NAMALWA (cell line): ENCODE measurements at regions not wholly inside any gene's neighbourhood (a gene's known extent, or its start where the extent isn't known, plus 50 kb on each side); places are given as distances from the start of the nearest gene placed in this dataset.

ENCODE experiments used
- DNase-seq: peaks from one replicate; pipeline ENCODE4 v3.0.0-alpha.2; 2015; ENCODE audit warnings: low spot score

DNA sequence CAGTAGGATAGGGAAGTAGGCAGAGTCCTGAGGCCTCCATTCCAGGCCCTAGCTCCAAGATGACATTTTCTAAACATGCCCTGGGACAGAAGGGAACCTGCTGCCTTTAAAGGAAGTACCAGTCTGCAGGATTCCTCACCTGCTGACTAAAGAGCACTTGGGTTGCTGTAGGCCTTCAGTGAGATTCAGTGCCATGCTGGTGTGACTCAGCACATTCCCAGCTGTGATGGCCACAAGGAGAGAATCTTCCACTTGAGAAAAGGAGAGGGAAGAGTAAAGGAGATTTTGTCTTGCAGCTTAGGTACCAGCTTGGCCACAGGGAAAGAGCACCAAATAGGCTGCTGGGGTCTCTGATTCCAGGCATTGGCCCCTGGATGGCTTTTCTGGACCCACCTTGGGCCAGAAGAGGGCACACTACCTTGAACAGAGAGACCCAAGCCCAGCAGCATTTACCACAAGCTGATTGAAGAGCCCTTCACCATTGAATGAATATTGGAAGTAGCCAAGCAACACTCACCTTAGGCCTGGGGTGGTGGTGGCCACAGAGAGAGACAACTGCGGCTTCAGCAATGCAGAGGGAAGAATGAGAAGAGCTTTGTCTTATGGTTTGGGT is 498.3 kb downstream of the KCNH5 start:
- DNase-seq: no peak

DNA sequence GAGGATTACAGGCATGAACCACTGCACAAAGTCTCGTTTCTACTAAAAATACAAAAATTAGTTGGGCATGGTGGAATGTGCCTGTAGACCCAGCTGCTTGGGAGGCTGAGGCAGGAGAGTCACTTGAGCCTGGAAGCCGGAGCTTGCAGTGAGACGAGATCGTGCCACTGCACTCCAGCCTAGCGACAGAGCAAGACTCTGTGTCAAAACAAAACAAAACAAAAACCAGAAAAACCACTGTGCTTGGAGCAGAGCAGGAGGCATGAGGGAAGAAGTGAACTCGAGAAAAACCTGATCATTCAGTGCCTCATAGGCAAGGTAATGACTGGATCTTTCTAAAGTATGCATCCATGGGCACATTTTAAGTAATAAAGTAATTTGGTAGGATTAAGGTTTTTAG is 487.8 kb downstream of the KCNH5 start:
- no peak for DNase-seq

DNA sequence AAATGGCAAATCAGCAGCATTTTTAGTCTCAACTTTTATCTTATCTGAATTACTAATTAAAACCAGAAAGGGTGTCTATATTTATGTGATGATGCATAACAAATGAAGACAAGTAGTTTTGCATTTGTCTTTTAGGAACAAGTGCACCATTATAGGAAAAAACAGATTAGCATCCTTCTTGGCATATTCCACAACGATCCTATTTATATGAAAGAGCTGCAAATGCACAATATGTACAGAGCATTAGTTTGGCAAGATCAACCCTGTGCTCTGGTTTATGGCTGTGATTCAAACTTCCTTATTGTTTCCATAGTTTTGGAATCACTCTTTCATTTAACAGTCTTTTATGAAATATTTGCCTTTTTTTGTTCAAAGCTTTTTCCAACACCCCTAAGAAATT is 486.8 kb downstream of the KCNH5 start:
- no peak for DNase-seq

- no peak for DNase-seq
These were observed 460.0 kb downstream of the KCNH5 start for GRCh38 chr14:62585247-62585646.

DNA sequence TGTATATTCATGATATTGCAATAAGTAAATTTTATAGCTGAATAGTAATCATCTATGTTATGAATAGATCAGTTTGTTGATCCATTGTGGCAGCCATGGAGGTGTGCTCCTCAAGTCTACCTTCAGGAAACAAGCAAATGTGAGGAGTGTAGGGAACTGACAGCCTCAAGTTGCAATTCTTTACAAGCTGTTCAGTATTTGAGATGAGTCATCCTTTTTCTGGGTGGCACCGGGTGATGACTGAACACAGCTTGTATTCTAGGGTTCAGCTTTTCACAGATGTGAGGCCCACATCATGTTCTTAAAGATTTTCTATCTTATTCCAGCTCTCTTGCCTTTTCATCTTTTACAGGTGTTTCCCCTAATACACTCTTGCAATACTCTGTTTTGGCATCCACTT is 452.4 kb downstream of the KCNH5 start:
- no peak for DNase-seq

- DNase-seq: no peak
These were observed 448.1 kb downstream of the KCNH5 start for GRCh38 chr14:62597143-62597542.

DNA sequence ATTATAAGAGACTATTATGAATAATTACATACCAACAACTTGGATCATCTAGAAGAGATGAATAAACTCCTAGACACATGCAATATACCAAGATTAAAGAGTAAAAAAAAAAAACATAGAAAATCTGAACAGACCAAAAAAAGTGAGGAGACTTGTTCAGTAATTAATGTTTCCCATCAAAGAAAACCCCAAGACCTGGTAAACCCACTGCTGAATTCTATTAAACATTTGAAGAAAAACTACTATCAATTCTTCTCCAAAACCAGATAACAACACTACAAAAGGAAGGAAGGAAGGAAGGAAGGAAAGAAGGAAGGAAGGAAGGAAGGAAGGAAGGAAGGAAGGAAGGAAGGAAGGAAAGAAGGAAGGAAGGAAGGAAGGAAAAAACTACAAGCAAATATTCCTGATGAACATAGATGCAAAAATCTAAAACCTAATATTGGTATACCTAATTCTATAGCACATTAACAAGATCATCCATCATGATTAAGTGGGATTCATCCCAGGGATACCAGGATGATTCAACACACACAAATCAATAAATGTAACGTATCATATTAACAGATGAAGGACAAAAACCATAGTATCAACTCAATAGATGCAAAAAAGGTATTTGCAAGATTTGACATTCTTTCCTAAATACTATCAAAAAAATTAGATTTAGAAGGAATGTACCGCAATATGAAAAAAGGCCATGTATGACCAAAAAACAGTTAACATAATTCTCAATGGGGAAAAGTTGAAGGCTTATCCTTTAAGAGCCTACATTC is 445.5 kb downstream of the KCNH5 start:
- no peak for DNase-seq

GRCh38 chr14:62602712-62603111 is 442.5 kb downstream of the KCNH5 start:
- DNase-seq: no peak

- DNase-seq: no peak
These were observed 440.7 kb downstream of the KCNH5 start for GRCh38 chr14:62604524-62604923.

- DNase-seq: no peak
These were observed 431.1 kb downstream of the KCNH5 start for GRCh38 chr14:62614122-62614521.

- DNase-seq: no peak
These were observed 428.6 kb downstream of the KCNH5 start for GRCh38 chr14:62616668-62617067.

GRCh38 chr14:62626416-62626815 is 418.8 kb downstream of the KCNH5 start:
- no peak for DNase-seq

- no peak for DNase-seq
These were observed 416.0 kb downstream of the KCNH5 start for GRCh38 chr14:62629176-62629725.

DNA sequence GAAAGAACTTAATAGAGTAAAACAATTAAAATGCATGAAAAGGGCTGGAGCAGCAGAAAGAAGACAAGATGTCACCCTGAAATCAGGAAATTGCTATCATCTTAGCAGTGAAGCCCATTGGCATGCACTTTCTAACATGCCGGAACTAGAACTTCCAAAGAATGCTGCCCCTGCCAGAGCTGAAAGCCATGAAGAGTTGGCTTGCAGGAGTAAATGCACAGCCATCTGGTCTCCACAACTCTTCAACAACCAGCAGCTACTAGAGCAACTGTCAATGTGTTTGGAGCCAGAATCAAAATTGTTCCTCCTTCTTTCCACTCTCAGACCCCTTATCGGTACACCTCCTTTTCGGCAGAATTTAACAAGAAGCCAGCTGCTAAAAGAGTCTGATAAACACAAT is 414.1 kb downstream of the KCNH5 start:
- no peak for DNase-seq

GRCh38 chr14:62632771-62633170 is 412.5 kb downstream of the KCNH5 start:
- no peak for DNase-seq

- DNase-seq: no peak
These were observed 399.6 kb downstream of the KCNH5 start for GRCh38 chr14:62645649-62646048.
